Esophagus (tissue), 2 donors: ENCODE measurements at regions not wholly inside any gene's neighbourhood (a gene's known extent, or its start where the extent isn't known, plus 50 kb on each side); places are given as distances from the start of the nearest gene placed in this dataset.

Experiments used
- H3K27ac ChIP-seq, 2 donors: one replicate each; pipeline ENCODE4 v1.5.1; 2013; ENCODE audit warnings: low read depth in 2 of 2, mild to moderate bottlenecking in 2 of 2, inconsistent platforms in 1 of 2, low read length in 1 of 2, moderate library complexity in 1 of 2
- H3K27me3 ChIP-seq, 2 donors: one replicate each; pipeline ENCODE4 v1.6.1; 2013; ENCODE audit warnings: low read length in 2 of 2, control low read depth in 1 of 2, mild to moderate bottlenecking in 1 of 2; ENCODE audit not compliant: insufficient read depth in 2 of 2, control insufficient read depth in 1 of 2
- H3K36me3 ChIP-seq, 2 donors: one replicate each; pipeline ENCODE4 v1.6.1; 2013; ENCODE audit warnings: low read length in 1 of 2; ENCODE audit not compliant: control insufficient read depth in 2 of 2, insufficient read depth in 2 of 2
- H3K4me1 ChIP-seq, 2 donors: one replicate each; pipeline ENCODE4 v1.6.1; 2013; ENCODE audit warnings: low read length in 1 of 2; ENCODE audit not compliant: control insufficient read depth in 2 of 2, insufficient read depth in 2 of 2
- H3K4me3 ChIP-seq, 2 donors: one replicate each; pipeline ENCODE4 v1.5.1; 2013; ENCODE audit warnings: low read length in 2 of 2, mild to moderate bottlenecking in 2 of 2, low read depth in 1 of 2, moderate library complexity in 1 of 2
- H3K9me3 ChIP-seq, 2 donors: one replicate each; pipeline ENCODE4 v1.6.1; 2013; ENCODE audit warnings: mild to moderate bottlenecking in 2 of 2, low read depth in 1 of 2, low read length in 1 of 2, moderate library complexity in 1 of 2; ENCODE audit not compliant: control insufficient read depth in 2 of 2, insufficient read depth in 1 of 2
- whole genome bisulfite sequencing, 2 donors: extraction: QIAGEN DNeasy Blood & Tissue Kit; methylation state at CpG; one replicate each; pipeline ENCODE4 v1.1.7; 2013; 5-methylcytosine and 5-hydroxymethylcytosine counted together
- donor health status: healthy with polysubstance abuse.
- donor health status: Bipolar disorder and iron deficiency.

- 78 to 85% methylated on average over 2 of the region's 2 CpGs for WGBS, 2 donors
- Histone ChIP-seq H3K4me3 (no peak overlapping the region), H3K4me1 (no peaks in the 10 kb centered on the region), H3K9me3 (no peaks in the 10 kb centered on the region), H3K27me3 (no peaks in the 10 kb centered on the region), H3K27ac (no peak overlapping the region), H3K36me3 (no peaks in the 10 kb centered on the region)
Observed at GRCh38 chr1:221454096-221454495, 287.8 kb downstream of the DUSP10 start.

- Histone ChIP-seq H3K27ac (no peak overlapping the region), H3K4me3 (no peak overlapping the region), H3K27me3 (no peaks in the 10 kb centered on the region), H3K36me3 (no peaks in the 10 kb centered on the region), H3K4me1 (no peaks in the 10 kb centered on the region), H3K9me3 (no peaks in the 10 kb centered on the region)
- 65 to 75% methylated on average over 4 of the region's 4 CpGs for WGBS, 2 donors
Observed at GRCh38 chr1:221456918-221457317, 285.0 kb downstream of the DUSP10 start.

DNA sequence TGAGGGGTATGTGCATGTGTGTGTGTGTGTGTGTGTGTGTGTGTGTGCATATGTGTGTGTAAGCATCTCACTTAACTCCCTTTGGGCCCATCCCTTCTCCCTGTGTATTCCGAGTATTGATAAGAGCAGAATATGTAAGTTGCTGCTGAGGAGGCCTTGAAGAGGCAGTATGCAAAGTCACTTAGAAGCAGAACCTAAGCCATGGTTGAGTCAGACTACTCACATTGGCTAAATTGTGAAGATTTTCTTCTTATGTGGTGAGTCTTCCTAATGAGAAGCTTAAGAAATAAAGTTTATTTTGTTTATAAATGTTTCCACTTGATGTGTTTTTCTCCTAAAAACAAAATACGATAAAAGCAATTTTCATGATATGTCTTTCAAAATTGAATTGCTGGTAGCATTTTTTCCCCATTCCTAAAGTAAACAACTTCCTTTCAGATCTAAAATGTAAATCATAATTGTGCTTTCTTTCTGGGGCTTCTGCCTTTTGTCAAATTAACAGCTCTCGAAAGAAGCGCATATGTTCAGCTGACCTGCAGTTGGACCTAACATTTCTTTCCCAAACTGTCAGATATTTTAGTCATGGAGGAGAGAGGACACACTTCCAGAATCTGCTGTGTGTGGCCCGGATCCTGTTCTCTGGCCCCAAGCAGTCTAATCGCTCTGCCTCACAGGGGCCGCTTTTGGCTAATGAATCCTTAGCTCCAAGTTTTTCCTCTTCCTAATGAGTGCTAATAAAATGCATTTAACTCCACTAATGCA lies 284.0 kb downstream of the DUSP10 start:
- H3K4me3 ChIP-seq: no peak overlapping the region
- no peaks in the 10 kb centered on the region for H3K27me3 ChIP-seq
- WGBS, 2 donors: 60 to 71% methylated on average over 7 of the region's 7 CpGs
- no peak overlapping the region for H3K27ac ChIP-seq
- no peaks in the 10 kb centered on the region for H3K9me3 ChIP-seq
- no peaks in the 10 kb centered on the region for H3K36me3 ChIP-seq
- no peaks in the 10 kb centered on the region for H3K4me1 ChIP-seq

GRCh38 chr1:221458447-221459156 lies 283.3 kb downstream of the DUSP10 start:
- Histone ChIP-seq H3K27ac (no peak overlapping the region), H3K36me3 (no peaks in the 10 kb centered on the region), H3K27me3 (no peaks in the 10 kb centered on the region), H3K4me3 (no peak overlapping the region), H3K9me3 (no peaks in the 10 kb centered on the region), H3K4me1 (no peaks in the 10 kb centered on the region)
- 46 to 49% methylated on average over 5 of the region's 5 CpGs for WGBS, 2 donors

DNA sequence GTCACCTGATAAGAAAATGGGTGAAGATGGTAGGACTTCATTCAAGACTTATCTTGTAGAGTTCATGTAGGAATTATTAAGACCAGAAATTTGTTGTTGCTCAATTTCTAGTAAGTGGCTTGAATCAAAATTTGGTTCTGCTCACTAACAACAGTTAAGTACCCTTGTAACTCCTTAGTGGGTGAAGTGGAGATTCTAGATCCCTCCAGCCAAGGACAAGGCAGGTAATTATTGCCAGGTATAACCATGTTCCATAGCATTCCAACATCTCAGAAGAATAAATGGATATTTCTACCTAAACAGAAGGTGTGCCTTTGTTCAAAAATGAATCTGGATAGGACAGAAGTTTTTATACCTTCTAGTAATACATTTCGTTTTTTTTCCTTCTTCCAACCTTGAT lies 282.3 kb downstream of the DUSP10 start:
- peaks cover 0 to under 1% of the 10 kb centered on the region in 2 donors for H3K27me3 ChIP-seq
- WGBS, 2 donors: 51 to 53% methylated on average over 1 of the region's 1 CpG
- no peak overlapping the region for H3K4me3 ChIP-seq
- no peaks in the 10 kb centered on the region for H3K9me3 ChIP-seq
- H3K4me1 ChIP-seq: no peaks in the 10 kb centered on the region
- no peak overlapping the region for H3K27ac ChIP-seq
- H3K36me3 ChIP-seq: no peaks in the 10 kb centered on the region

- Histone ChIP-seq H3K9me3 (no peaks in the 10 kb centered on the region), H3K4me3 (no peak overlapping the region), H3K27ac (no peak overlapping the region), H3K27me3 (peaks cover 0 to 2% of the 10 kb centered on the region in 2 donors), H3K4me1 (no peaks in the 10 kb centered on the region), H3K36me3 (no peaks in the 10 kb centered on the region)
- WGBS, 2 donors: 54 to 64% methylated on average over 1 of the region's 1 CpG
Observed at GRCh38 chr1:221462345-221462744, 279.5 kb downstream of the DUSP10 start.

- 86 to 93% methylated on average over 6 of the region's 6 CpGs for WGBS, 2 donors
- H3K36me3 ChIP-seq: no peaks in the 10 kb centered on the region
- no peaks in the 10 kb centered on the region for H3K4me1 ChIP-seq
- no peak overlapping the region for H3K4me3 ChIP-seq
- H3K9me3 ChIP-seq: no peaks in the 10 kb centered on the region
- H3K27ac ChIP-seq: no peak overlapping the region
- H3K27me3 ChIP-seq: peaks cover 0 to 2% of the 10 kb centered on the region in 2 donors
Observed at GRCh38 chr1:221468546-221468945, 273.3 kb downstream of the DUSP10 start.

DNA sequence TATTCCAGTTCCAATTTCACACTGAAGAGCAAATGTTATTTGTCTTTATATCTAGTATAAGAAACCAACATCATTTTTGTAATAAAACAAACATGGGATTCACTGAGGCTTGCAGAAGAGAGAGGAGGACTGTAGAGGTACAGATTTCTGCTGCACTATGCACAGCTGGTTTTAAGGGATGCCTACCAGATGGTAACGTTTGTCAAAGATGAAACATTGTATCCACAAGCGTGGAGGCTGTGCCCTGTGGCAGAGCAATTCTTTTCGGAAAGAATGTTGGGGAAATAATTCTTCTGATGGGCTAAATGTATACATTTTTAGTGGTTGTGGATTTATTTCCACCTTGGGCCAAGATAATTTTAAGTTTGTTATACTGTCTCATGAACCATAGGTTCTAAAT lies 272.4 kb downstream of the DUSP10 start:
- H3K27ac ChIP-seq: no peak overlapping the region
- no peaks in the 10 kb centered on the region for H3K4me1 ChIP-seq
- no peak overlapping the region for H3K4me3 ChIP-seq
- H3K9me3 ChIP-seq: no peaks in the 10 kb centered on the region
- 72 to 73% methylated on average over 3 of the region's 3 CpGs for WGBS, 2 donors
- H3K27me3 ChIP-seq: peaks cover 0 to 2% of the 10 kb centered on the region in 2 donors
- H3K36me3 ChIP-seq: no peaks in the 10 kb centered on the region

- Histone ChIP-seq H3K27ac (no peak overlapping the region), H3K9me3 (no peaks in the 10 kb centered on the region), H3K36me3 (no peaks in the 10 kb centered on the region), H3K4me3 (no peak overlapping the region), H3K4me1 (no peaks in the 10 kb centered on the region), H3K27me3 (no peaks in the 10 kb centered on the region)
- 68 to 74% methylated on average over 6 of the region's 6 CpGs for WGBS, 2 donors
Observed at GRCh38 chr1:221470000-221470698, 271.7 kb downstream of the DUSP10 start.
